Right lobe of liver (tissue), 4 donors: ENCODE measurements at regions not wholly inside any gene's neighbourhood (a gene's known extent, or its start where the extent isn't known, plus 50 kb on each side); places are given as distances from the start of the nearest gene placed in this dataset.

Experiments
- CTCF ChIP-seq, 4 donors: fragments of 200-600 bp in 3 of 4; fragments of 450-650 bp in 1 of 4; IDR thresholded peaks; one replicate each; pipeline versions ENCODE4 v1.5.1 to v1.8.0; 2016 to 2022; ENCODE audit warnings: antibody characterized with exemption in 4 of 4, mild to moderate bottlenecking in 2 of 4
- POLR2A ChIP-seq: fragments of 450-650 bp; IDR thresholded peaks from one replicate; pipeline ENCODE4 v1.6.1; 2017; ENCODE audit warnings: antibody characterized with exemption, mild to moderate bottlenecking
- donor health status: DM: no; HTN: no; CAD: no.
- donor health status: DM: no; HTN: no; CAD: no.
- donor health status: DM: no; HTN: yes; CAD: no.

GRCh38 chr22:44371741-44372525 is 59.2 kb upstream of the SHISAL1 start:
- no peak for TF ChIP-seq CTCF (IDR thresholded peaks at IDR 0.05)
- no peak for TF ChIP-seq POLR2A
